GM19438 (cell line): ENCODE measurements at regions not wholly inside any gene's neighbourhood (a gene's known extent, or its start where the extent isn't known, plus 50 kb on each side); places are given as distances from the start of the nearest gene placed in this dataset.
A peak's percentile ranks its signal among the peaks of the same experiment; 100 is the strongest.

ENCODE experiments used
- ATAC-seq: cut with Tn5 transposase; IDR thresholded peaks from one replicate; pipeline ENCODE4 v1.9.1; 2021; ENCODE audit warnings: low read depth; ENCODE audit not compliant: unreplicated experiment

DNA sequence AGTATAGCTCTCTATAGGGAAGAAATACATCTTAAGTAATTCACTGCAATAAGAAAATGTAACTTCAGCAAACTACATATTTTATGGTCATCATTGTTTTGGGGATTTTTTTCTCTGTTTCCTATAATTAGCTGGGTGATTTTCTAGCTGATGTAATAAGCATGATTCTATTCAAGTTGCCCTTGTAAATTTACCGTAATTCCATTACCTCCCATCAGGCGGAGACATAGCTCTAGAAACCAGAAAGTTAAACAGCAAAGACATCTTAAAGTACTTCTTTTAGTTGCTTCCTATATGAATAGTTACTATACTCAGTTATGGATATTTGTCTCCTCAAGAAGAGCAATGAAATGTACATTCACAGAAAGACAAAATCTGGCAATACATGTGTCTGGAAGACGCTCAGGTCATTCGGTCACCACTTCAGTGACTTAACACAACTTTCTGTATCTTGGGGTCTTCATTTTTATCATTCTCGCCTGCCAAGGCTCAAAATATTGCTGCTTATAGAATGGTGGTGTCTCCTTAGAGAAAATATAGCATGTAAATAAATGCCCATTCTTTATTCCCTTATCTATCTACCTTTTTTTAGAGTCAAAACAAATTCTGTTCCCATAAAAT lies 239.9 kb upstream of the ZC3H12C start:
- ATAC-seq: peak; percentile 65

DNA sequence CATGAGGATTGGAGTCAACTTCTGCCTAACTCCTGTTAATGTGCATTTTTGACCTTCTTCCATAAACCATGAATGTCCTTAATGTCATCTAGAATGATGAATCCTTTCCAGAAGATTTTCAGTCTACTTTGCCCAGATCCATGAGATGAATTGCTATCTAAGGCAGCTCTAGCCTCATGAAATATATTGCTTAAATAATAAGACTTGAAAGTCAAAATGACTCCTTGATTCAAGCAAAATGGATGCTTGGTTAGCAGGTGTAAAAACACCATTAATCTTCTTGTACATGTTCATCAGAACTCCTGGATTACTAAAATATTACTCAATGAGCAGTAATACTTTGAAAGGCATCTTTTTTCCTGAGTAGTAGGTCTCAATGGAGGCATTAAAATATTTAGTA lies 238.5 kb upstream of the ZC3H12C start:
- no peak for ATAC-seq

DNA sequence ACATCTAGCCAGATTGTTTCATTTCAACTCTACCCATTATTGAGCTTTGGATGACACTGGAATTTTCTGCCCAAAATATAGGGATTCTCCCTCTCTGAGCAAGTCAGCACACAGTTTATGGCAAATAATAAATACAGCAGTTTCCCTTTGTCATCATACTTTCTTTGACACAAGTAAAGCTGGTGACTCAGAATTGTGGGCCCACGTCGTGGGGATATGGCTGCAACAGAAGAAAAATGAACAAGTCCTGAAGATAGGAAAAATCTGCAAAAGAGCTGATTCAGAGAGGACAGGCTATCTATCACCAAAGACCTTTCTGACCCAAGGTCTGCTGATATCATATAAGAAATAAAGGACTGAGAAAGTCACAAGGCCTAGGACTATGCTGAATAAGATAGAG lies 236.3 kb upstream of the ZC3H12C start:
- no peak for ATAC-seq

DNA sequence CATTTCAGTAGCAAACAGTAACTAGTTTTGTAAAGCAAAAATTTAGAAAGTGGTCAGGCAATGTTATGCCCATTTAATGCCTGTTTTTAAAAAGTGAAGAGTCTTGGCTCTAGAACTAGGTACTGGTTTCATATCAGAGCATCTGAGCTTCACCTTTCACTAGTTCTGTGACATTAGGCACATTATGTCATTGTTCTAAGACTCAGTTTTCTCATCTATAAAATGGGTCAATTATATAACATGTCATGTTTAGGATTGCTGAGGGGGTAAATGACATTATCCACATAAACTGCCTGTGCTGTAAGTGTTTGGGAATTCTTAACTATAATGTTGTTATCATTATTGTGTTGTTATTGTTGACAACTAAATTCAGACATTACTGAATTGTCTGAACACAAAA lies 235.6 kb upstream of the ZC3H12C start:
- ATAC-seq: no peak

DNA sequence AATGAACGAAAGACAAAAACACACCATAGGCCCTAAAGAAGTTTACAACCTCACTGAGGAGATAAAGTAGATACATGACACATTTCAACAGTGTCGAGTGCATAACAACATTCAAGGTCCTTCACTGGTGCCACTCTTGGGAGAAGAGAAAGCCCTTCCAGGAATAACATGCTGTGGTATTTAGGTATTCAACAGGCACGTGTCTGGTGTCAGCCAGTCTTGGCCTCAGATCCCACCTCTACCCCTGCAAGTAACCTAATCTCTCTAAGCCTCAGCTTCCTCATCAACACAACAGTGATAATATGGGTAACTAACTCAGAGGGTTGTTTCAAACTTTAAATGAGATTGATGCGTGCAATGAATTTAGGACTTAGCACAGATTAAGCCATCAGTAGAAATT lies 235.0 kb upstream of the ZC3H12C start:
- no peak for ATAC-seq

DNA sequence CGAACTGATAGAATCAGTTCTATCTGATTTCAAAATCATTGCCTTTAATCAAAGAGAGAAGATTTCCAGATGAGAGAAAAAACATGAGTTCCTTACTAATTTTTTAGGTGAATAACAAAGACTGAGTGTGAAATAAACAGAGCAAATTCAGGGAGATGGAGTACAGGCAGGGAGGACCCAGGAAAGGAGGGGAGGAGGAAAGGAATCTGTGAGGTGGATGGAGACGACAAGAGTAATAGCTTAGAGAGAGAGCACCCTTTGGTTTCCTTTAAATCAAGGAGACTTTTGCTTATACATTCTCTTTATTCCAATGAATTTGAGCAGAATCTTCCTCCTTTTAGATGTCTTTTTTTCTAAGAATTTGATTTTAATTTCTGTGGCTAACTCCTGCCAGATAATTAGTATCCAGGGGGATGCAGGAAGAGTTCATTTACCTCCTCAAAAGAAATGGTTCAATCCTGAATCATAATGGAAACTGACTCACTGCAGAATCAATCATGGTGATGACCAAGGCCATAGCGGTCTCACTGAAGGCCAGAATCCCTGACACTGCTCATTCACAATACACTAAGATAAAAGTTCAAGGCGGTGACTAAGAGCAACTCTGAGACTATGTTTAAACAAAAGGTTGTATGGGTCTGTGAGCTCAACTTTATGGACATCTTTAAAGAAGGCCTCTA lies 234.0 kb upstream of the ZC3H12C start:
- no peak for ATAC-seq

DNA sequence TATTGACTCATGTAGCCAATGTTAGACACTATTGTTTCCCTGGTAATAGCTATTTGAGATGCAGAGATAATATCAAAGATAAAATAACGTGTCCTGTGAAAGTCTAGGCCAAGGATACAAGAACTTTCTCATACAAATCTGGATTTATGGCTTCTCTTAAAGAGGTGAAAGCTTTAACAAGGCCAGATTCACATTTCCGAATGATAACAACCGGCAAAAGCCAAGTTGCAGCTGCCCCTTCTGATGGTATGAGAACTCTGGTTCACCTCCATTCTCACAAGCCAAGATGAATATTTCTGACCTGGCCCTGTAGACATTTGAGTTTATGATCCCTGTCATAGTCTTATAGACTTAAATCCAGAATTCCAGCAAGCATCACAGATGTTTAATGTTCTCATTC lies 230.4 kb upstream of the ZC3H12C start:
- no peak for ATAC-seq

DNA sequence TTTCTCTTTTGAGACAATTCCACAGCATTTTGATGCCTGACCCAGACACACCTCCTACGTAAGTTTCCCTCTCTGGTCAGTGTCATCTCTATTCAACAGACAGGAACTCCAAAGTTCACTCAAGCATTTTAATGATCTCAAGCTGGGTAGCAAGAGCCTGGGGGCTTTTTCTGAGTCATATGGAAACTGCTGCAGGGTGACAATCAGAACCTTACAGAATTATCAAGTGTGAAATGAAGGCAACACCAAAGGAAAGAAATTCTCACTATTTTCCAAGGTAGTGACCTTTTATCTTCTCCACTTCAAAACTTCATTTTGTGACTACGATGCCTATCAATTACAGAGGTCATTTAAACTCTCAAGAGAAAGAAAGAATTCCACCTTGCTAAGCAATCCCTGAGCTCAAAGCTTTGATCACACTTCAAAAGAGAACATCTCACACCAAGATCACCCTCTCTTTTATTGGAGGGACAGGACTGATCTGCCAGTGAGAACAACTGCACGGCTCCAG lies 229.0 kb upstream of the ZC3H12C start:
- peak; percentile 93 for ATAC-seq

DNA sequence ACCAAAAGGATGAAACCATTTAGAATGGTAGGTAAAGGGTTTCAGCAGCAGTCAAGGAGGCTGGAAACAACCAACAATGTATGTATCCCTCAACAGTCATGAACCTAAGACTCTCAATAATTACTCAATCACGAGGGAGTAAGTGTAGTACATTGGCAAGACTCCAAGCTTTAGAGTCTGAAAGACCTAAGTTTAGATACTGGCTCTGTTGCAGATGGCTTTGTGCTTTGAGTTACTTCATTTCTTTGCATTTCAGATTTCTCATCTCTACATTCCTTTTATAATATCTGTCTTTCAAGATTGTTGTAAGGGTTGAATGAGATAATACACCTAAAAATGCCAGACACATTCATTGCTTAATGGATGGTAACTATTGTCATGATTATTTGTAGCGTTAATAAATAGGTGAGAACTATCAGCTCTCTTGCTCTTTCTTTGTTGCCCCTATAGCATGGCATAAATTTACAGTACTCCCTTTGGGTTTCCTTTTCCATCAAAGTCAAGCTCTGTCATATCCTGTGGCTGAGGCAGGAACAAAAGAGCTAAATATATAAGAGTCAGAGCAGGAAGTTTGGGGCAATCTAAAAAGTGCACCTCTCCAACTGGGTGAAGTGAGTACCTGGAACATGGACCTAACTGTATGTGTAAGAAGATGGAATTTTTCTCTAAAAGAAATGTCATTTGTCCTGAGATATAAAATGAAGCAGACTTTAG lies 228.2 kb upstream of the ZC3H12C start:
- ATAC-seq: peak; percentile 30

DNA sequence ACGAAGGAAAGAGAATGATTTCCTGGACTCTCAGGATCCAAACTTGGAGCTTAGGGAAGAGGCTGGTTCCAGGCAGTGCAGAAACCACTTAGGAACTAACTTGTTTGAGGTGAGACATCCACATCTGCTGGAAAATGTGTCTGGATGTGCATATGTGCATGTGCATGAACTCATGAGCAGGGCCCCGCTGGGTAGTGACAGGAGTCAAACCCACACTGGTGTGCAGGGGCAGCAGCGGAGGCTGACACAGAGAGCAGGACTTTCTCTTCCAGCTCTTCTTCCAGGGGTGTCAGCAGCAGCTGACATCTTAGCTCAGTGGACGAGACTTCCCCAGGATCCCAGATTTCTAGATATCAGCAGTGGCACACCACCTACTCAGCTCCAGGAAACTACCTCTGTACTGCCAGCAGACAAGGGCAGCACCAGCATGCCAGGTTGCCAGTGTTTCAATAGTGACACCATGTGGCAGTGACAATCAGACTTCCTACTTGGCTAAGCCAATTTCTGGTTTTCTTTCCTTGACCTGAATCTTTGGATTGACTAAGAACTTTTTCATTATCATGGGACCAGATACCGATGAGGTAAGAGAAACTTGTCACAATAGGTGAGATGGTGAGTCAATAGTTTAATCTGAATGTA lies 227.5 kb upstream of the ZC3H12C start:
- no peak for ATAC-seq

DNA sequence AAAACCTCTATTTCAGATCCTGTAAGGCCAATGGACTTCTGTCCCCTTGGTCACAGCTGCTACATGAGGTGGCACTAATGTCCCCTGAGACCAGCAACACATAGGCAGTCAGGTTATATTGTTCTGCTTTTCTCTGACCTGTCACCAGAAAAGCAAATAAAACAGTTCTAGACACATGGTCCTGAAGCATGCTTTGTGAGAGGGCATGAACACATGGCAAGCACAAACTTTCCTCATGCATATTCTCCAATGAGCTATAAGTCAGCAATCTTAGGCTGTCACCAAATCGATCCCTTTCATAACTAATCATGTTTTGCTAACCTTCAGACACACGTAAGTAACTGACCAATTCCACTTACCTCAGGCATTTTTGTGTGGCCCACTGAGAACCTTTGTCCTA lies 225.4 kb upstream of the ZC3H12C start:
- ATAC-seq: no peak

DNA sequence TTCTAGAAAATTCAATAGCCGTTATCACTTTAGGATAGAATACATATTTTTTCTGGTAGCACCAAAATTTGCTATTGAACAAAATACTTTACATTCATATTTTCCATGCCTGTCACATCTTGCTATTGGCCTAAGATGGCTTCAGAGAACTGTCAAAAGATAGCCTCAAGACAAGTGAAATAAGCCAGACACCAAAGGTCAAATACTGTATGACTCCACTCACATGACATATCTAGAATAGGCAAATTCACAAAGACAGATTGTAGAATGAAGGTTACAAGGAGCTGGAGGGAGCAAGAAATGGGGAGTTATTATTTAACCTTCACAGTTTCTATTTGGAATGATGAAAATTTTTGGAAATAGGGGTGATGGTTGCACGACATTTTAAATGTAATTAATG lies 223.7 kb upstream of the ZC3H12C start:
- no peak for ATAC-seq

DNA sequence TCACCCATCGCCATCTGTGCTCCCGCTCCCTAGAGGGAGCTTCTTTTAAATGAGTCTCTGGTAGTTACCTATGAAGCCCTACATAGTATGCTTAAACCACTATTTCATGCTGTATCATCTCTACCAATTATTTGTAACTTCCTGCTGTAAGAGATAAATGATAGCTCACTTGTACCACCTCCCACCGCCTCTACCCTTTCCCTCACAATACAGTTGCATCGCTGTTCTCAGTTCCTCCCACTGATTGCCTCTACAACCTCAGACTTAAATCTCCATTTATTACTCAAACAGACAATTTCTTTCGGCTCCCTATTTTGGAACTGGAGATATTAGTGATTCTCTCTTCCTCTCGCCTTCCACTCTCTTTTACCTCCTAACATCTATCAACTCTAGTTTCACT lies 222.9 kb upstream of the ZC3H12C start:
- no peak for ATAC-seq

DNA sequence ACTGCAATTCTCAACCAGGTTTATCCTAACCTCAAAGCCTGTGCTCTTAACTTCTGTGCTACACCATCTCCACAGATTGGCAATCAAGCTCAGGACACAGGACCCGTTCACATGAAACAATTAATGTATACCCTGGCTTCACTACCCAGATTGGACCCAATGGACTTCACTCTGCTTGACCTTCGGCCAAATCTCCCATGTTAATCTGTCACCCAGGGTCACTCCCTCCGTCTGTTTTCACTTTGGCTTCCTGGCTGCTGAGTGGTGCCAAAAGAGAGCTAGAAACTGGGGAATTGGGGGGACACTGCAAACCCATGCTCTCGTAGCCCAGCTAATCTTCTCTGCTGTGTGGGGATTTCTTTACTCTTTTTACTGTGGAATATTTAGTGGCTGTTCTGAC lies 216.1 kb upstream of the ZC3H12C start:
- no peak for ATAC-seq

DNA sequence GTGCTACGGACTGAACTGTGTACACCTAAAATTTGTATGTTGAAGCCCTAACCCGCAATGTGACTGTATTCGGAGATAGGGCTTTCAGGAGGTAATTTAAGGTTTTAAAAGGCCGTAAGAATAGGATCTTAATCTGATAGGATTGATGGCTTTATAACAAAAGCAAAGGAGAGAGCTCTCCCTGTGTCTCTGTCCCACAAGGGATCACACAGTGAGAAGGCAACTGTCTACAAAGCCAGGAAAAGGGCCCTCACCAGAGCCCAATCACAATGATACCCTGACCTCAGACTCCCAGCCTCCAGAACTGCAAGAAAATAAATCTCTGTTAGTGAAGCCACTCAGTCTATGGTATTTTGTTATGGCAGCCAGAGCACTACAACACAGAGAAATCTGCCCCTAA lies 208.7 kb upstream of the ZC3H12C start:
- ATAC-seq: no peak

DNA sequence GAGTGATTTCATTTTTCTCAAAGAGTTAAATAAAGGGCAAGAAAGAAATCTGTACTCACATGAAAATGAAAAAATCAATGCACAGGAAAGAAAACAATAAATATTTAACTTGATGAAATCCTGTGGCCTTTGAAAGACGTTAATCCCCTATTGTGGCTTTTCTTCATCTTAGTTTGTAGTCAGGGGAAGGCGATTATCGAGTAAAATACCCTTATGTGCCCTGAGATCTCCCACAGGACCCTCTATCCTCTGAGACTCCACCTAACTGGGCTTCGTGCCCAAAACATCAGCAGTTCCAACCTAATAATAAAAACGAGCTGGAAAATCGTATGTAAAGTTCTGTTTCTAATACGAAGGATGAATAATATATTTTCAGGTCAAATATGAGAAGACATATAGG lies 208.2 kb upstream of the ZC3H12C start:
- ATAC-seq: no peak

DNA sequence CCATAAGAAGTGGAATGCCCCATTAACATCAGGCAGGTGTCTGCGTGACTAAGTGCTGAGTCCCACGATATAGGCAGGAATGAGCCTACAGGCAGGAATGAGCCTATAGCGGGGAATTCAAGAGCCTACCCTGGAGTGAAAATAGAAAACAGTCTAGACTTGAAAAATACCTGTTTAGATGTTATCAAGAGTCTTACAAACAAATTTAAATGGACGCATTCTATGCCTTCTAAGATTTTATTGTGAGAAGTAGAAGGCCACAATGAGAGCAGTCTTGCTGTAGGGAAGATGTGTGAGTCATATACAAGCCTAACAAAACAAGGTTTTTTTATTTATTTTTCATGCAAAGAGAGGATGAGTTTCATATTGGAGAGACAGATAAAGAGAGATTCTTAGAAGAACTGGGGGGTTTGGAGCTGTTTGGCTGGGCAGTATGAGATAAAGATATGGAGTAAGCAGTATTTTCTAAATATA lies 200.8 kb upstream of the ZC3H12C start:
- no peak for ATAC-seq

DNA sequence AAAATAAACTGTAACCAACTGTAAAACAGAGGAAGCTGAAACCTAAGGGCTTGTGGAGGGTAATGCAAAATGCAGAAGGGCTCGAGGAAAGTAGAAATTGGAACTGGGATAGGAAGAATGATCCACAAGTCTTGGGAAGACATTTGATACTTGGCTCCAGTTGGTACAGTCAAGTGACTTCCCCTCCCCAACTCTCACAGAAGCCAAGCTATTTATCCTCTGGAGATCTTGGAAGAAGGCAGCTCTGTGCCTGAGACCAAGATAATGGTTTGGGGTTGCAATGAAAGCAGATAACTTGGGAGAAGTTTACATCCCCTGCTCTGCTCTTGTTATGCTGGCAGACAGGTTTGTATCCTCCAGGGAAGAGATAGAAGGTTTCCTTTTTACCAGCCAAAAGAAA lies 198.9 kb upstream of the ZC3H12C start:
- no peak for ATAC-seq

DNA sequence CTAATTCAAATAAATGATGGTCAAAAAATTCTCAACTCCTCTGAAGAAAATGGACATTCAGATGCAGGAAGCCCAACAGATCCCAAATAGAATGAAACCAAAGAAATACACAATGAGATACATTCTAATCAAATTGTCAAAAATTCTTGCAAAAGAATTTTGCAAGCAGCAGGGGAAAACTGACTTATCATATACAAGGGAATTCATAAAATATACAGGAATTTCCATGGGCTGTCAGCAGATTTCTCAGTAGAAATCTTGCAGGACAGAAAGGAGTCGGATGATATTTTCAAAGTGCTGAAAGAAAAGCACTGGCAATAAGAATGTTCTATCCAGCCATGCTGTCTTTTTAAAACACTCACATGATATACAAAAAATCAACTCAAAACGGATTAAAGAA lies 194.6 kb upstream of the ZC3H12C start:
- ATAC-seq: no peak

DNA sequence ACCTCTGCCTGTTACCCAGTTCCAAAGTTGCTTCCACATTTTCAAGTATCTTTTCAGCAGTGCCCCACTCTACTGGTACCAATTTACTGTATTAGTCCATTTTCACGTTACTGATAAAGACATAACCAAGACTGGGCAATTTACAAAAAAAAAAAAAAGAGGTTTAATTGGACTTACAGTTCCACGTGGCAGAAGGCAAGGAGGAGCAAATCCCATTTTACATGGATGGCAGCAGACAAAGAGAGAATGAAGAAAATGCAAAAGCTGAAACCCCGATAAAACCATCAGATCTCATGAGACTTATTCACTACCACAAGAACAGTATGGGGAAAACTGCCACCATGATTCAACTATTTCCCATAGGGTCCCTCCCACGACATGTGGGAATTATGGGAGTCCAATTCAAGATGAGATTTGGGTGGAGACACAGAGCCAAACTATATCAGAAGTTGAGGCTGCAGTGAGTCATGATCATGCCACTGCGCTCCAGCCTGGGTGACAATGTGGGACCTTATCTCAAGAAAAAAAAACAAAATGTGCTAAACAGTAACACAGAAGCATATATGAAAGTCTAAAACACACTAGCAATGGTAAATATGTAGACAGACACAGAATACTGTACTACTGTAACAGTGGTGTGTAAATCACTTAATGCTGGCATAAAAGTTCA lies 190.3 kb upstream of the ZC3H12C start:
- no peak for ATAC-seq

DNA sequence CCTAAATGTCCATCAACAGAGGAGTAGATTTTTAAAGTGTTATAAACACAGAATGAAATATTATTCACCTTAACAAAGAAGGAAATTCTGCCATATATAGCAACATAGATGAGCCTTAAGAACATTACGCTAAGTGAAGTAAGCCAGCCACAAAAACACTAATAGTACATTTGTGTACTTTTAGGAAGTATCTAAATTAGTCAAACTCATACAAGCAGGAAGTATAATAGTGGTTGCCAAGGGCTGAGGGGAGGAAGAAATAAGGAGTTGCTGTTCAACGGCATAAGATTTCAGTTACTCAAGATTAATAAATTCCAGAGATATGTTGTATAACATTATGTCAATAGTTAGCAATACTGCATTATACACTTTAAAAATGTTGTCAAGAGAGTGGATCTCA lies 181.7 kb upstream of the ZC3H12C start:
- no peak for ATAC-seq
